PC-9 (cell line): ENCODE measurements at regions not wholly inside any gene's neighbourhood (a gene's known extent, or its start where the extent isn't known, plus 50 kb on each side); places are given as distances from the start of the nearest gene placed in this dataset.

Experiments used
- EZH2 ChIP-seq: fragments of 200-600 bp; sonication (generic); IDR thresholded peaks from 2 replicates; pipeline ENCODE4 v1.8.0; 2017; ENCODE audit warnings: antibody characterized with exemption, low read depth
- TF ChIP-seq, protein P1 (sequence below): fragments of 200-600 bp; sonication (generic); conservative IDR thresholded peaks from 2 replicates; pipeline ENCODE4 v1.6.1; 2017; ENCODE audit warnings: mixed run types, antibody characterized with exemption, mild to moderate bottlenecking, moderate library complexity

- TF ChIP-seq, protein P1, sequence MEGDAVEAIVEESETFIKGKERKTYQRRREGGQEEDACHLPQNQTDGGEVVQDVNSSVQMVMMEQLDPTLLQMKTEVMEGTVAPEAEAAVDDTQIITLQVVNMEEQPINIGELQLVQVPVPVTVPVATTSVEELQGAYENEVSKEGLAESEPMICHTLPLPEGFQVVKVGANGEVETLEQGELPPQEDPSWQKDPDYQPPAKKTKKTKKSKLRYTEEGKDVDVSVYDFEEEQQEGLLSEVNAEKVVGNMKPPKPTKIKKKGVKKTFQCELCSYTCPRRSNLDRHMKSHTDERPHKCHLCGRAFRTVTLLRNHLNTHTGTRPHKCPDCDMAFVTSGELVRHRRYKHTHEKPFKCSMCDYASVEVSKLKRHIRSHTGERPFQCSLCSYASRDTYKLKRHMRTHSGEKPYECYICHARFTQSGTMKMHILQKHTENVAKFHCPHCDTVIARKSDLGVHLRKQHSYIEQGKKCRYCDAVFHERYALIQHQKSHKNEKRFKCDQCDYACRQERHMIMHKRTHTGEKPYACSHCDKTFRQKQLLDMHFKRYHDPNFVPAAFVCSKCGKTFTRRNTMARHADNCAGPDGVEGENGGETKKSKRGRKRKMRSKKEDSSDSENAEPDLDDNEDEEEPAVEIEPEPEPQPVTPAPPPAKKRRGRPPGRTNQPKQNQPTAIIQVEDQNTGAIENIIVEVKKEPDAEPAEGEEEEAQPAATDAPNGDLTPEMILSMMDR, result no peak
- no peak for TF ChIP-seq EZH2
Observed at GRCh38 chr5:106508894-106509293, 1161.8 kb downstream of the EFNA5 start.
